GM12878 (cell line): ENCODE measurements at regions not wholly inside any gene's neighbourhood (a gene's known extent, or its start where the extent isn't known, plus 50 kb on each side); places are given as distances from the start of the nearest gene placed in this dataset.

Experiments
- ATAC-seq: fragments of 200-7000 bp; cut with Tn5 transposase; 3 replicates; pipeline ENCODE4 v1.9.1; 2020; ENCODE audit warnings: mild to moderate bottlenecking, moderate library complexity
- BruUV-seq: library from RNA; stranded (reverse); fragments of 400-500 nt; replicated peaks from 2 replicates; lab custom pipeline; 2021; lab: Mats Ljungman, UMichigan
- CTCF ChIA-PET: fragments of 300-600 bp; sonication (Branson Sonifier 250); formaldehyde crosslinking; extraction: SDS; loops from one replicate; lab custom pipeline; 2021; ENCODE audit warnings: inconsistent platforms; lab: Yijun Ruan, JAX
- POLR2A ChIA-PET: fragments of 350-600 bp; formaldehyde crosslinking; extraction: SDS; loops from one replicate; lab custom pipeline; 2021; ENCODE audit warnings: inconsistent platforms; lab: Charles Lee
- RAD21 ChIA-PET: fragments of 300-600 bp; sonication (Branson Sonifier 250); formaldehyde crosslinking; loops from one replicate; lab custom pipeline; 2023; ENCODE audit warnings: antibody characterized with exemption; ENCODE audit not compliant: unreplicated experiment; lab: Charles Lee
- SMC1A ChIA-PET: fragments of 300-600 bp; sonication (Branson Sonifier 250); formaldehyde crosslinking; loops from one replicate; lab custom pipeline; 2023; ENCODE audit not compliant: unreplicated experiment, uncharacterized antibody; lab: Charles Lee
- DNase-seq: peaks from one replicate; pipeline ENCODE4 v3.0.0-alpha.2; 2011; ENCODE audit warnings: low read depth, low spot score
- FAIRE-seq: peaks from 3 replicates; lab custom pipeline; 2011; peaks lifted over from hg19 to GRCh38; lab: Jason Lieb, UNC
- H2AFZ ChIP-seq: 2 replicates; pipeline ENCODE4 v1.6.0; 2011; ENCODE audit warnings: low read depth, low read length, control low read depth; ENCODE audit not compliant: control insufficient read depth
- H3K27ac ChIP-seq: 2 replicates; pipeline ENCODE4 v1.5.1; 2011; ENCODE audit warnings: control low read depth; ENCODE audit not compliant: control insufficient read depth, insufficient read depth
- H3K27me3 ChIP-seq, 2 experiments: replicated peaks in 1 of 2; 2 replicates each; pipeline versions ENCODE4 v1.6.0 to v1.6.1; 2011; ENCODE audit warnings: low read length in 1 of 2; ENCODE audit not compliant: control insufficient read depth in 2 of 2, insufficient read depth in 2 of 2
- H3K36me3 ChIP-seq, 2 experiments: 2 replicates each; pipeline ENCODE4 v1.5.1; 2011; ENCODE audit warnings: low read length in 1 of 2; ENCODE audit not compliant: control insufficient read depth in 2 of 2, insufficient read depth in 2 of 2
- H3K4me1 ChIP-seq: 2 replicates; pipeline ENCODE4 v1.6.1; 2011; ENCODE audit warnings: mild to moderate bottlenecking, low read length, moderate library complexity, mixed read lengths; ENCODE audit not compliant: control insufficient read depth, insufficient read depth
- H3K4me2 ChIP-seq: 2 replicates; pipeline ENCODE4 v1.6.0; 2011; ENCODE audit warnings: control low read depth; ENCODE audit not compliant: control insufficient read depth, insufficient read depth
- H3K4me3 ChIP-seq: fragments of 200-600 bp; sonication (generic); 2 replicates; pipeline ENCODE4 v1.5.1; 2016
- H3K79me2 ChIP-seq: 2 replicates; pipeline ENCODE4 v1.6.0; 2011; ENCODE audit warnings: low read length; ENCODE audit not compliant: control insufficient read depth, insufficient read depth
- H3K9ac ChIP-seq: 2 replicates; pipeline ENCODE4 v1.8.0; 2011; ENCODE audit warnings: low read length, control low read depth, mixed read lengths; ENCODE audit not compliant: control insufficient read depth, insufficient read depth
- H3K9me3 ChIP-seq: replicated peaks from 3 replicates; pipeline ENCODE4 v1.5.1; 2011; ENCODE audit warnings: mild to moderate bottlenecking, low read length; ENCODE audit not compliant: control insufficient read depth, insufficient read depth
- H4K20me1 ChIP-seq: 2 replicates; pipeline ENCODE4 v1.6.0; 2011; ENCODE audit not compliant: control insufficient read depth, insufficient read depth
- BRCA1 ChIP-seq: IDR thresholded peaks from 2 replicates; pipeline ENCODE4 v1.6.1; 2011; ENCODE audit warnings: low read depth, low read length, improper control_type of control experiment
- CEBPB ChIP-seq, 2 experiments: fragments of 150-350 bp in 1 of 2; IDR thresholded peaks; 2 replicates each; pipeline ENCODE4 v1.6.1; 2012 to 2014; ENCODE audit warnings: low read depth in 2 of 2, low read length in 2 of 2, borderline replicate concordance in 1 of 2, inconsistent platforms in 1 of 2
- CEBPZ ChIP-seq: fragments of 150-350 bp; IDR thresholded peaks from 2 replicates; pipeline ENCODE4 v1.6.1; 2016; ENCODE audit warnings: low read depth, low read length
- CTCF ChIP-seq, 3 experiments: IDR thresholded peaks in 2 of 3; conservative IDR thresholded peaks in 1 of 3; 2 replicates each; pipeline ENCODE4 v1.5.1; 2011; ENCODE audit warnings: low read depth in 3 of 3, low read length in 3 of 3, mild to moderate bottlenecking in 3 of 3, control low read depth in 2 of 3, moderate library complexity in 2 of 3, inconsistent platforms in 1 of 3, mixed read lengths in 1 of 3; ENCODE audit not compliant: control insufficient read depth in 2 of 3, insufficient read depth in 1 of 3; ENCODE audit errors: extremely low read depth in 1 of 3
- HDAC6 ChIP-seq: fragments of 200-600 bp; sonication (generic); IDR thresholded peaks from one replicate; pipeline ENCODE4 v1.8.0; 2017; ENCODE audit warnings: antibody characterized with exemption; ENCODE audit not compliant: unreplicated experiment
- LARP7 ChIP-seq: fragments of 450-650 bp; IDR thresholded peaks from 2 replicates; pipeline ENCODE4 v1.6.1; 2017; ENCODE audit warnings: mild to moderate bottlenecking
- MTA2 ChIP-seq: fragments of 450-650 bp; IDR thresholded peaks from 2 replicates; pipeline ENCODE4 v1.6.1; 2016; ENCODE audit warnings: low read depth, mild to moderate bottlenecking, moderate library complexity
- MTA3 ChIP-seq: IDR thresholded peaks from 2 replicates; pipeline ENCODE4 v1.6.1; 2012; ENCODE audit warnings: low read length, inconsistent platforms, borderline replicate concordance
- POLR2A ChIP-seq: IDR thresholded peaks from 2 replicates; pipeline ENCODE4 v1.6.1; 2011; ENCODE audit warnings: low read depth, mild to moderate bottlenecking, low read length
- RAD21 ChIP-seq: IDR thresholded peaks from 2 replicates; pipeline ENCODE4 v1.6.1; 2011; ENCODE audit warnings: mild to moderate bottlenecking, low read depth, low read length, moderate library complexity; ENCODE audit not compliant: insufficient read depth
- RELA ChIP-seq: fragments of 450-650 bp; IDR thresholded peaks from 2 replicates; pipeline ENCODE4 v1.8.0; 2014; ENCODE audit warnings: borderline replicate concordance; ENCODE audit not compliant: partially characterized antibody
- RFX5 ChIP-seq: IDR thresholded peaks from 2 replicates; pipeline ENCODE4 v1.6.1; 2011; ENCODE audit warnings: low read depth, low read length, improper control_type of control experiment
- SKIL ChIP-seq: fragments of 450-650 bp; IDR thresholded peaks from 2 replicates; pipeline ENCODE4 v1.6.1; 2017; ENCODE audit warnings: mild to moderate bottlenecking, low read depth, inconsistent platforms; ENCODE audit not compliant: poor library complexity, severe bottlenecking
- SMAD1 ChIP-seq: fragments of 450-650 bp; IDR thresholded peaks from 2 replicates; pipeline ENCODE4 v1.6.1; 2018; ENCODE audit warnings: mild to moderate bottlenecking, low read depth; ENCODE audit not compliant: partially characterized antibody
- SRF ChIP-seq, 2 experiments: IDR thresholded peaks; 2 replicates each; pipeline ENCODE4 v1.6.1; 2011; ENCODE audit warnings: low read depth in 2 of 2, low read length in 2 of 2, mild to moderate bottlenecking in 1 of 2, moderate library complexity in 1 of 2
- TARDBP ChIP-seq: IDR thresholded peaks from 2 replicates; pipeline ENCODE4 v1.6.1; 2016; ENCODE audit warnings: borderline replicate concordance
- in situ Hi-C: fragments of 300-500 bp; cut with MboI; formaldehyde crosslinking; loops from 9 replicates; pipeline ENCODE4 v1.14.3; 2018; ENCODE audit warnings: mixed read lengths
- intact Hi-C: fragments of 100-400 bp; cut with micrococcal nuclease; formaldehyde crosslinking; loops from one replicate; pipeline ENCODE4 v1.14.2; 2022; ENCODE audit not compliant: unreplicated experiment

GRCh38 chr3:23107221-23107620, 95.9 kb upstream of the UBE2E2 start:
- no peak for ATAC-seq
- no peaks in the 10 kb centered on the region for H4K20me1 ChIP-seq
- no peaks in the 10 kb centered on the region for H3K9me3 ChIP-seq

More at GRCh38 chr3:23107221-23107620, 95.9 kb upstream of the UBE2E2 start:
- H3K36me3 ChIP-seq, result no peaks in the 10 kb centered on the region
- FAIRE-seq (no peak), DNase-seq (no peak)
- no peaks in the 10 kb centered on the region for H3K4me1 ChIP-seq
- RAD21 ChIA-PET, result no interaction called here
- CTCF ChIA-PET, result no interaction called here
- no peak overlapping the region for H3K9ac ChIP-seq
- TF ChIP-seq HDAC6, result no peak
- TF ChIP-seq SMAD1, result no peak
- TF ChIP-seq TARDBP, result no peak
- TF ChIP-seq RELA, result no peak
- no peak for TF ChIP-seq POLR2A
- no peak for TF ChIP-seq SKIL
- TF ChIP-seq SRF (IDR thresholded peaks at IDR 0.05; ENCODE audit: low read depth in 2 of 2, low read length in 2 of 2), result no peak
- no peak for TF ChIP-seq CEBPZ
- TF ChIP-seq MTA3, result no peak
- no peak for TF ChIP-seq RAD21
- no peak for TF ChIP-seq CEBPB (IDR thresholded peaks at IDR 0.05; ENCODE audit: borderline replicate concordance in 1 of 2, low read depth in 2 of 2, low read length in 2 of 2)
- no peak for TF ChIP-seq RFX5
- no peak for TF ChIP-seq BRCA1
- TF ChIP-seq CTCF (IDR thresholded peaks at IDR 0.05 in 2 of 3, conservative IDR thresholded peaks at IDR 0.05 in 1 of 3; ENCODE audit: control insufficient read depth in 2 of 3, extremely low read depth in 1 of 3, insufficient read depth in 1 of 3, low read depth in 3 of 3, low read length in 3 of 3), result no peak
- TF ChIP-seq LARP7, result no peak
- no peak for TF ChIP-seq MTA2
- H3K27ac ChIP-seq, result no peak overlapping the region
- POLR2A ChIA-PET, result no interaction called here
- in situ Hi-C loops (no loop called here), intact Hi-C loops (no loop called here)
- no peak overlapping the region for H2AFZ ChIP-seq
- BruUV-seq, result no TSS peak
- SMC1A ChIA-PET, result no interaction called here
- no peak overlapping the region for H3K4me2 ChIP-seq
- H3K79me2 ChIP-seq, result no peaks in the 10 kb centered on the region
- no peaks in the 10 kb centered on the region for H3K27me3 ChIP-seq
- H3K4me3 ChIP-seq, result no peak overlapping the region
